ENCODE measurements at regions not wholly inside any gene's neighbourhood (a gene's known extent, or its start where the extent isn't known, plus 50 kb on each side); places are given as distances from the start of the nearest gene placed in this dataset.

- DNase-seq (ENCODE audit: low read depth in 1 of 2, low spot score in 2 of 2): no peak
- POLR2A ChIA-PET (ENCODE audit: partially characterized antibody): no interaction called here
Measured at GRCh38 chr9:79263628-79264027, 308.1 kb upstream of the TLE4 start.

More at GRCh38 chr9:79263628-79264027, 308.1 kb upstream of the TLE4 start:
- Histone ChIP-seq H3K4ac (replicated peaks; ENCODE audit: insufficient read length, low read depth, low read length) (no peak overlapping the region), H3K56ac (replicated peaks; ENCODE audit: insufficient read length, low read depth, low read length) (no peak overlapping the region), H2BK120ac (replicated peaks; ENCODE audit: low read depth, low read length) (no peak overlapping the region), H3K23me2 (ENCODE audit: low read depth, low read length) (no peaks in the 10 kb centered on the region), H2AFZ (ENCODE audit: low read length) (no peak overlapping the region), H3K27me3 (replicated peaks in 1 of 4; ENCODE audit: control insufficient read depth in 3 of 4, extremely low read depth in 1 of 4, insufficient read depth in 3 of 4, low read length in 3 of 4) (no peaks in the 10 kb centered on the region), H3K4me2 (ENCODE audit: insufficient read depth in 1 of 2, low read depth in 2 of 2, low read length in 2 of 2) (no peak overlapping the region), H2BK15ac (ENCODE audit: low read length) (no peak overlapping the region), H3K4me3 (ENCODE audit: extremely low read depth in 1 of 4, insufficient read depth in 2 of 4, low read depth in 3 of 4, low read length in 4 of 4) (no peak overlapping the region), H3K9ac (replicated peaks in 1 of 4; ENCODE audit: extremely low read depth in 1 of 4, low read depth in 3 of 4, low read length in 3 of 4) (no peak overlapping the region), H3K79me1 (ENCODE audit: low read depth, low read length) (no peaks in the 10 kb centered on the region), H3K14ac (ENCODE audit: insufficient read length) (no peak overlapping the region), H3K4me1 (replicated peaks in 1 of 4; ENCODE audit: control insufficient read depth in 3 of 4, insufficient read depth in 4 of 4, low read length in 3 of 4) (no peaks in the 10 kb centered on the region), H3K27ac (ENCODE audit: low read depth, low read length) (no peak overlapping the region), H4K8ac (ENCODE audit: extremely low read depth, insufficient read depth, low read length) (no peak overlapping the region), H2BK20ac (ENCODE audit: low read length) (no peak overlapping the region), H3K18ac (ENCODE audit: extremely low read depth, low read length) (no peak overlapping the region), H4K91ac (replicated peaks; ENCODE audit: insufficient read length, low read length) (no peak overlapping the region), H3K36me3 (ENCODE audit: control insufficient read depth in 2 of 4, insufficient read depth in 4 of 4, low read length in 3 of 4) (no peaks in the 10 kb centered on the region), H3K79me2 (ENCODE audit: control insufficient read depth in 1 of 2, insufficient read depth in 2 of 2, low read length in 2 of 2) (no peaks in the 10 kb centered on the region), H2BK12ac (ENCODE audit: low read depth, low read length) (no peak overlapping the region), H3K23ac (ENCODE audit: insufficient read length) (no peak overlapping the region), H4K20me1 (replicated peaks in 1 of 2; ENCODE audit: control insufficient read depth in 1 of 2, insufficient read depth in 2 of 2, low read length in 2 of 2) (no peaks in the 10 kb centered on the region), H2BK5ac (ENCODE audit: low read depth, low read length) (no peak overlapping the region), H4K5ac (ENCODE audit: insufficient read length, low read depth, low read length) (no peak overlapping the region), H2AK5ac (ENCODE audit: low read depth, low read length) (no peak overlapping the region), H3K9me3 (ENCODE audit: insufficient read depth in 2 of 2, low read depth in 1 of 2, low read length in 1 of 2) (no peaks in the 10 kb centered on the region)
- 94% methylated on average over 1 of the region's 1 CpG; no CpG with 5 or more reads in 1 of the 2 experiments for WGBS, 2 experiments (ENCODE audit: extremely low coverage in 1 of 2, insufficient coverage in 1 of 2, insufficient read length in 1 of 2, insufficient replicate concordance in 2 of 2, low coverage in 1 of 2, low lambda C conversion rate in 2 of 2, missing lambda C conversion rate in 1 of 2)
- CTCF ChIA-PET (ENCODE audit: partially characterized antibody): interaction anchor here (1.0 to 2.2 kb wide), 2 partner anchors 9 to 28 kb away, joined by 3 to 9 read pairs; no protein-coding TSS in a partner anchor
- no peak for TF ChIP-seq TEAD4 (IDR thresholded peaks at IDR 0.05; ENCODE audit: low read depth, low read length)
- no peak for FAIRE-seq
